Calu3 (cell line): ENCODE measurements at regions not wholly inside any gene's neighbourhood (a gene's known extent, or its start where the extent isn't known, plus 50 kb on each side); places are given as distances from the start of the nearest gene placed in this dataset.

Experiments
- BruUV-seq: library from RNA; stranded (reverse); fragments of 400-500 nt; replicated peaks from 2 replicates; lab custom pipeline; 2021; lab: Mats Ljungman, UMichigan
- CTCF ChIA-PET: fragments of 300-600 bp; sonication (Branson Sonifier 250); formaldehyde crosslinking; loops from one replicate; lab custom pipeline; 2022; ENCODE audit warnings: antibody characterized with exemption; lab: Charles Lee
- DNase-seq: peaks from one replicate; pipeline ENCODE4 v3.0.0; 2022
- H3K27ac Mint-ChIP-seq: one replicate; pipeline ENCODE4 v1.8.0; 2022; ENCODE audit warnings: mixed read lengths; ENCODE audit not compliant: unreplicated experiment
- H3K27me3 Mint-ChIP-seq: one replicate; pipeline ENCODE4 v1.8.0; 2022; ENCODE audit warnings: mixed read lengths; ENCODE audit not compliant: unreplicated experiment
- H3K36me3 Mint-ChIP-seq: one replicate; pipeline ENCODE4 v1.8.0; 2022; ENCODE audit warnings: mild to moderate bottlenecking, moderate library complexity, mixed read lengths; ENCODE audit not compliant: insufficient read depth, unreplicated experiment
- H3K4me1 Mint-ChIP-seq: one replicate; pipeline ENCODE4 v1.8.0; 2022; ENCODE audit warnings: mild to moderate bottlenecking, low read depth, mixed read lengths; ENCODE audit not compliant: unreplicated experiment
- H3K4me3 Mint-ChIP-seq: one replicate; pipeline ENCODE4 v1.8.0; 2022; ENCODE audit warnings: mild to moderate bottlenecking, low read depth, moderate library complexity, mixed read lengths; ENCODE audit not compliant: unreplicated experiment
- H3K9me3 Mint-ChIP-seq: one replicate; pipeline ENCODE4 v1.8.0; 2022; ENCODE audit warnings: low read depth, mixed read lengths; ENCODE audit not compliant: unreplicated experiment
- CTCF ChIP-seq: fragments of 200-600 bp; IDR thresholded peaks from one replicate; pipeline ENCODE4 v1.8.0; 2022; ENCODE audit warnings: antibody characterized with exemption; ENCODE audit not compliant: unreplicated experiment
- intact Hi-C: fragments of 100-400 bp; cut with micrococcal nuclease; formaldehyde crosslinking; loops from one replicate; pipeline ENCODE4 v1.10.0; 2022; ENCODE audit not compliant: unreplicated experiment

DNA sequence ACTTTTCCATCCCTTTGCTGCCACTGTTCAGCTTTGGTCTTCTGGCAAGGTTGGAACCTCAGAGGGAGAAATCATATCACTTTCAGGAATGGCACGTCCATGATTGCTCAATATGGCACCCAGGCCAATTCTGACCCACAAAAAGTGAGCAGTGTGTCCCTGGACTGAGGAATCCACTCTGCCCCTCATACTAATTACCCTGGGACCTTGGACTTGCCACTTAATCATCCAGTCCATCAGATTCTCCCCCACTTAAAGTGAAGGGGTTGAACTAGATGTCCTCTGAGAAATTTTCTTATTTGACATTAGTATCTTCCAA is 449.3 kb upstream of the CITED2 start:
- TF ChIP-seq CTCF: no peak
- BruUV-seq: no TSS peak
- no peak for DNase-seq

DNA sequence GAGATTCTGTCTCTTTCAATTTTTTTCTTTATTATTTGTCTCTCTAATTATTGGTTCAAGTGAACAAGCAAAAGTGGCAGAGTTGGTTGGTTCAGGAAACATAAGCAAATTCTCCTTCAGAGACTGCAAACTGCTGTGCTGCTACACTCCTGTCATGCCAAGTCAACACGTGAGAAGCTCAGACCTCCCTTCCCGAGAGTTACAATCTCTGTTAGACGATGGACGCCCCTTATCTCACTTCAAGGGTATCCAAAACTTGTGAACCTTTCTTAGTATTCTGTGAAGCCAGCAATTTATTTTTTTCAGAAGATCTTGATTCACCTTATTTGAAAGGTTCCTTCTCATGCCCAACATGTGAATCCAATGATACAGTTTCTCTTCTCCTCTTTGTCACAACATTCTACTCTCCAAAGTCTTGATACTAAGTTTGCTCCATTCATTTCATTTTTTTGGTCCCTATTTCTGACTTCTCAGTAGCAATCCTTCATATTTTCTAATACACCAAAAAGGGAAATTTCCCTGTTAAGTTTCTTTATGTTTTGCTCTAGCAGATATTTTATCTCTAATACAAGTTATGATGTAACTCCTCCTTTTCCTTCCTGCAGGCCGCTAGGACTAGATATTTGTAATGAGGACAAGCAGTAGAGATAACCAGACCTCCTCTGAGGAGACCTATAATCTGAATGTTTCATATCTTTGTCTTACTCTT is 448.8 kb upstream of the CITED2 start:
- peaks cover 3% of the 10 kb centered on the region for H3K9me3 Mint-ChIP-seq
- intact Hi-C loops: no loop called here

More for the DNA sequence above, 449.3 kb upstream of the CITED2 start:
- peaks cover 3% of the 10 kb centered on the region for H3K9me3 Mint-ChIP-seq
- H3K36me3 Mint-ChIP-seq: no peaks in the 10 kb centered on the region
- CTCF ChIA-PET: no interaction called here
- no peak overlapping the region for H3K27ac Mint-ChIP-seq
- intact Hi-C loops: no loop called here
- no peak overlapping the region for H3K4me3 Mint-ChIP-seq
- H3K27me3 Mint-ChIP-seq: no peaks in the 10 kb centered on the region
- peaks cover 7% of the 10 kb centered on the region for H3K4me1 Mint-ChIP-seq

DNA sequence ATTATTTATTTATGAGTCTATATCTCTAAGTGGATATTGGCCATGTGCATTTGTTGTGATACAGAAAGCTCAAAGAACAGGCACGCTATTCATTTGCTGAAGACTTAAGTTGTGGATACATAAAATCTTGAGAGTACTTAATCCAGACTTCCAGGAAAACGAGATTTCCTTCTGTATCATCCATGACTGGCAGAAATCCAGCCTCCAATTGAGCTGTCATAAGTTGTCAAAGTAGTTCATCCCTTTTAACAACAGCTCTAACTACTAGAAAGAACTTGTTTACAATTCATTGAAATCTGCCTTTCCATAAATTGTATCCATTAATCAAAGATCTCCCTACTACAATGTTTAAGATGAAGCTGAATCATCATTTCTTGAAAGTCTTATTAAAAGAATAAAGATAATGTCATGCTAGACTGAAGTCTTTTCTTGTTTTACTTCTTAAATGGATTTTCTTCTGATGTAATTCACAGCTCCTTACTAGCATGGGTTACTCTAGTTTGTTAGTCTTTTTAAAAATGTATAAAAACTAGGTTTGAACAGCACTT is 447.3 kb upstream of the CITED2 start:
- Mint-ChIP-seq H3K27me3 (no peaks in the 10 kb centered on the region), H3K36me3 (no peaks in the 10 kb centered on the region), H3K4me3 (no peak overlapping the region), H3K4me1 (peaks cover 7% of the 10 kb centered on the region), H3K9me3 (peaks cover 3% of the 10 kb centered on the region), H3K27ac (no peak overlapping the region)
- BruUV-seq: no TSS peak
- no peak for DNase-seq
- no peak for TF ChIP-seq CTCF
- CTCF ChIA-PET: no interaction called here
- intact Hi-C loops: no loop called here

More for the DNA sequence above, 448.8 kb upstream of the CITED2 start:
- no peak for DNase-seq
- no peak for TF ChIP-seq CTCF
- Mint-ChIP-seq H3K27ac (no peak overlapping the region), H3K36me3 (no peaks in the 10 kb centered on the region), H3K27me3 (no peaks in the 10 kb centered on the region), H3K4me1 (peaks cover 7% of the 10 kb centered on the region), H3K4me3 (no peak overlapping the region)
- CTCF ChIA-PET: no interaction called here
- no TSS peak for BruUV-seq

- BruUV-seq: no TSS peak
- H3K27me3 Mint-ChIP-seq: no peaks in the 10 kb centered on the region
- no peak for TF ChIP-seq CTCF
- CTCF ChIA-PET: no interaction called here
- no peak for DNase-seq
- H3K36me3 Mint-ChIP-seq: no peaks in the 10 kb centered on the region
- H3K4me3 Mint-ChIP-seq: no peak overlapping the region
- peaks cover 3% of the 10 kb centered on the region for H3K9me3 Mint-ChIP-seq
- H3K4me1 Mint-ChIP-seq: peaks cover 7% of the 10 kb centered on the region
- intact Hi-C loops: no loop called here
- no peak overlapping the region for H3K27ac Mint-ChIP-seq
These were observed 445.8 kb upstream of the CITED2 start for GRCh38 chr6:139820210-139820609.
